LNCaP clone FGC (cell line): ENCODE measurements at regions not wholly inside any gene's neighbourhood (a gene's known extent, or its start where the extent isn't known, plus 50 kb on each side); places are given as distances from the start of the nearest gene placed in this dataset.

ENCODE experiments used
- DNase-seq: peaks from one replicate; pipeline ENCODE4 v3.0.0-alpha.2; 2011; ENCODE audit warnings: low read depth
- H3K4me3 ChIP-seq: 2 replicates; pipeline ENCODE4 v1.5.1; 2011; ENCODE audit warnings: mild to moderate bottlenecking, low read depth, low read length, control low read depth
- CTCF ChIP-seq: IDR thresholded peaks from 2 replicates; pipeline ENCODE4 v1.5.1; 2012; ENCODE audit warnings: mild to moderate bottlenecking; ENCODE audit not compliant: control insufficient read depth, insufficient read depth; ENCODE audit errors: extremely low read depth

- no peak for DNase-seq
- TF ChIP-seq CTCF, result no peak
- no peak overlapping the region for H3K4me3 ChIP-seq
Measured at GRCh38 chr18:39795350-39795749, 2159.7 kb upstream of the PIK3C3 start.

- no peak for TF ChIP-seq CTCF
- no peak overlapping the region for H3K4me3 ChIP-seq
- DNase-seq, result no peak
Measured at GRCh38 chr18:39793609-39794008, 2161.4 kb upstream of the PIK3C3 start.

- no peak for TF ChIP-seq CTCF
- peak; percentile 89 for DNase-seq
- H3K4me3 ChIP-seq, result no peak overlapping the region
Measured at GRCh38 chr18:39788383-39788782, 2166.7 kb upstream of the PIK3C3 start.

- no peak overlapping the region for H3K4me3 ChIP-seq
- no peak for DNase-seq
- TF ChIP-seq CTCF, result no peak
Measured at GRCh38 chr18:39786477-39786876, 2168.6 kb upstream of the PIK3C3 start.

- no peak overlapping the region for H3K4me3 ChIP-seq
- no peak for DNase-seq
- no peak for TF ChIP-seq CTCF
Measured at GRCh38 chr18:39784541-39784940, 2170.5 kb upstream of the PIK3C3 start.

GRCh38 chr18:39781565-39781964 is 2173.5 kb upstream of the PIK3C3 start:
- TF ChIP-seq CTCF, result no peak
- no peak for DNase-seq
- H3K4me3 ChIP-seq, result no peak overlapping the region

GRCh38 chr18:39780774-39781173 is 2174.3 kb upstream of the PIK3C3 start:
- no peak for DNase-seq

More at GRCh38 chr18:39780774-39781173, 2174.3 kb upstream of the PIK3C3 start:
- no peak overlapping the region for H3K4me3 ChIP-seq
- TF ChIP-seq CTCF, result no peak
